ENCODE measurements at regions not wholly inside any gene's neighbourhood (a gene's known extent, or its start where the extent isn't known, plus 50 kb on each side); places are given as distances from the start of the nearest gene placed in this dataset.

GRCh38 chr6:4369616-4370015, 234.2 kb upstream of the ECI2 start:
- TF ChIP-seq CTCF (IDR thresholded peaks at IDR 0.05; ENCODE audit: low read depth, low read length): no peak
- in situ Hi-C loops (cut with HindIII; ENCODE audit: low sequenced_read_pairs): no loop called here
- DNase-seq (ENCODE audit: low read depth, low spot score): peak; percentile 83
- no peak overlapping the region for H3K4me3 ChIP-seq (ENCODE audit: low read depth, low read length)

- in situ Hi-C loops (cut with HindIII; ENCODE audit: low sequenced_read_pairs): no loop called here
- no peak for DNase-seq (ENCODE audit: low read depth, low spot score)
- TF ChIP-seq CTCF (IDR thresholded peaks at IDR 0.05; ENCODE audit: low read depth, low read length): no peak
- no peak overlapping the region for H3K4me3 ChIP-seq (ENCODE audit: low read depth, low read length)
Measured at GRCh38 chr6:4368649-4369048, 233.3 kb upstream of the ECI2 start.

GRCh38 chr6:4367643-4368042, 232.3 kb upstream of the ECI2 start:
- no peak overlapping the region for H3K4me3 ChIP-seq (ENCODE audit: low read depth, low read length)
- TF ChIP-seq CTCF (IDR thresholded peaks at IDR 0.05; ENCODE audit: low read depth, low read length): no peak
- in situ Hi-C loops (cut with HindIII; ENCODE audit: low sequenced_read_pairs): no loop called here
- no peak for DNase-seq (ENCODE audit: low read depth, low spot score)

- DNase-seq (ENCODE audit: low read depth, low spot score): no peak
- no peak for TF ChIP-seq CTCF (IDR thresholded peaks at IDR 0.05; ENCODE audit: low read depth, low read length)
- in situ Hi-C loops (cut with HindIII; ENCODE audit: low sequenced_read_pairs): no loop called here
- no peak overlapping the region for H3K4me3 ChIP-seq (ENCODE audit: low read depth, low read length)
Measured at GRCh38 chr6:4366635-4367395, 231.4 kb upstream of the ECI2 start.

DNA sequence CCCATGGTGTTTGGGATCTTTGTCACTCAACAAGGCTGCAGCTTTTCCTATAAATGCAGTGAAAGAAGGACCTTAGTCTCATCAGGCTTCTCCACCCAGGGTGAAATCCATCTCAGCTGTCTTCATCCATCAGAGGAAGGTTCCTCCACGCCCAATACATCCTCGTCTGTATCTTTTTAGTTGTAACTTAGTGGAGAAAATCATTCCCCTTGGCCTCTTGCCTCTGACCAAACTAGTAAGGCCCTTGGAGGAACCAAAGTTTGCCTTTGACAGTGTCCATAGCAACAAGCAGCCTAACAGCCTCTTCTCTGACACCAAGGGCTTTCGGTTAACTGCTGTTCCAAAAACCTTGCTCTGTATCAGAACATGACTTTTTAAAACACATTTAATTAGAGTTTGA, 230.3 kb upstream of the ECI2 start:
- in situ Hi-C loops (cut with HindIII; ENCODE audit: low sequenced_read_pairs): no loop called here
- no peak overlapping the region for H3K4me3 ChIP-seq (ENCODE audit: low read depth, low read length)
- DNase-seq (ENCODE audit: low read depth, low spot score): no peak
- no peak for TF ChIP-seq CTCF (IDR thresholded peaks at IDR 0.05; ENCODE audit: low read depth, low read length)

- DNase-seq (ENCODE audit: low read depth, low spot score): no peak
- in situ Hi-C loops (cut with HindIII; ENCODE audit: low sequenced_read_pairs): no loop called here
- TF ChIP-seq CTCF (IDR thresholded peaks at IDR 0.05; ENCODE audit: low read depth, low read length): no peak
- no peak overlapping the region for H3K4me3 ChIP-seq (ENCODE audit: low read depth, low read length)
Measured at GRCh38 chr6:4364711-4365110, 229.3 kb upstream of the ECI2 start.
